PC-9 (cell line): ENCODE measurements at regions not wholly inside any gene's neighbourhood (a gene's known extent, or its start where the extent isn't known, plus 50 kb on each side); places are given as distances from the start of the nearest gene placed in this dataset.

Source experiments
- BruUV-seq: library from RNA; stranded (reverse); fragments of 400-500 nt; replicated peaks from 2 replicates; lab custom pipeline; 2021; lab: Mats Ljungman, UMichigan
- CTCF ChIA-PET: fragments of 300-600 bp; sonication (Branson Sonifier 250); formaldehyde crosslinking; loops from one replicate; lab custom pipeline; 2022; ENCODE audit warnings: antibody characterized with exemption; lab: Charles Lee
- POLR2A ChIA-PET: fragments of 300-600 bp; sonication (Branson Sonifier 250); formaldehyde crosslinking; loops from one replicate; lab custom pipeline; 2022; ENCODE audit warnings: antibody characterized with exemption; ENCODE audit not compliant: unreplicated experiment; lab: Charles Lee
- DNase-seq, 2 experiments: peaks; one replicate each; pipeline versions ENCODE4 v3.0.0 to v3.0.0-alpha.2; 2015 to 2022; ENCODE audit warnings: mixed read lengths in 1 of 2
- H2AFZ ChIP-seq: fragments of 200-600 bp; sonication (generic); 2 replicates; pipeline ENCODE4 v1.8.1; 2017; ENCODE audit warnings: antibody characterized with exemption
- H3F3A ChIP-seq: fragments of 200-600 bp; sonication (generic); 2 replicates; pipeline ENCODE4 v1.8.1; 2017; ENCODE audit warnings: antibody characterized with exemption, mild to moderate bottlenecking, low read depth; ENCODE audit not compliant: insufficient read depth
- H3K27ac ChIP-seq: fragments of 200-600 bp; sonication (generic); 2 replicates; pipeline ENCODE4 v1.6.1; 2016; ENCODE audit warnings: mixed run types
- H3K27me3 ChIP-seq: fragments of 200-600 bp; sonication (generic); 2 replicates; pipeline ENCODE4 v1.6.1; 2016; ENCODE audit warnings: low read depth, mixed run types; ENCODE audit not compliant: insufficient read depth
- H3K36me3 ChIP-seq: fragments of 200-600 bp; sonication (generic); 2 replicates; pipeline ENCODE4 v1.6.1; 2016; ENCODE audit warnings: low read depth, mixed run types
- H3K4me1 ChIP-seq: fragments of 200-600 bp; sonication (generic); replicated peaks from 2 replicates; pipeline ENCODE4 v1.6.1; 2016; ENCODE audit warnings: mixed run types; ENCODE audit not compliant: insufficient read depth
- H3K4me2 ChIP-seq: fragments of 200-600 bp; sonication (generic); 2 replicates; pipeline ENCODE4 v1.6.1; 2017; ENCODE audit warnings: mixed run types
- H3K4me3 ChIP-seq: fragments of 200-600 bp; sonication (generic); 2 replicates; pipeline ENCODE4 v1.6.1; 2016; ENCODE audit warnings: mixed run types
- H3K79me2 ChIP-seq: fragments of 200-600 bp; sonication (generic); 2 replicates; pipeline ENCODE4 v1.6.1; 2017; ENCODE audit warnings: low read depth, mixed run types
- H3K9me2 ChIP-seq: fragments of 200-600 bp; sonication (generic); 2 replicates; pipeline ENCODE4 v1.8.1; 2017; ENCODE audit warnings: mild to moderate bottlenecking; ENCODE audit not compliant: insufficient read depth
- H3K9me3 ChIP-seq: fragments of 200-600 bp; sonication (generic); 2 replicates; pipeline ENCODE4 v1.8.1; 2016; ENCODE audit warnings: low read depth; ENCODE audit not compliant: insufficient read depth
- H4K20me1 ChIP-seq: fragments of 200-600 bp; sonication (generic); 2 replicates; pipeline ENCODE4 v1.8.1; 2017; ENCODE audit not compliant: insufficient read depth
- CTCF ChIP-seq: fragments of 200-600 bp; sonication (generic); conservative IDR thresholded peaks from 2 replicates; pipeline ENCODE4 v1.6.1; 2017; ENCODE audit warnings: mixed run types, antibody characterized with exemption, mild to moderate bottlenecking, moderate library complexity
- EZH2 ChIP-seq: fragments of 200-600 bp; sonication (generic); IDR thresholded peaks from 2 replicates; pipeline ENCODE4 v1.8.0; 2017; ENCODE audit warnings: antibody characterized with exemption, low read depth
- intact Hi-C: fragments of 100-400 bp; cut with micrococcal nuclease; formaldehyde crosslinking; loops from one replicate; pipeline ENCODE4 v1.10.0; 2022; ENCODE audit not compliant: unreplicated experiment

GRCh38 chr16:6133009-6133557 is 1035.5 kb upstream of the EEF2KMT start:
- no peak overlapping the region for H2AFZ ChIP-seq
- no peak for DNase-seq
- no peaks in the 10 kb centered on the region for H3K9me3 ChIP-seq
- H3K4me3 ChIP-seq, result no peak overlapping the region
- H4K20me1 ChIP-seq, result no peaks in the 10 kb centered on the region
- H3K9me2 ChIP-seq, result no peaks in the 10 kb centered on the region
- H3K27ac ChIP-seq, result no peak overlapping the region
- no peaks in the 10 kb centered on the region for H3K36me3 ChIP-seq
- ChIA-PET POLR2A (no interaction called here), CTCF (no interaction called here)
- no TSS peak for BruUV-seq
- H3K79me2 ChIP-seq, result no peaks in the 10 kb centered on the region
- H3K27me3 ChIP-seq, result peaks cover 38% of the 10 kb centered on the region; the same call in 1 of the 2 replicates
- no peak overlapping the region for H3K4me2 ChIP-seq
- no peaks in the 10 kb centered on the region for H3F3A ChIP-seq
- intact Hi-C loops, result no loop called here
- TF ChIP-seq EZH2, result no peak
- no peaks in the 10 kb centered on the region for H3K4me1 ChIP-seq

GRCh38 chr16:6132121-6132520 is 1034.5 kb upstream of the EEF2KMT start:
- no peaks in the 10 kb centered on the region for H3K9me3 ChIP-seq
- H3K4me1 ChIP-seq, result no peaks in the 10 kb centered on the region
- no peak overlapping the region for H2AFZ ChIP-seq
- H3K36me3 ChIP-seq, result no peaks in the 10 kb centered on the region
- TF ChIP-seq EZH2, result no peak
- TF ChIP-seq CTCF, result no peak
- H3K9me2 ChIP-seq, result no peaks in the 10 kb centered on the region
- H3K4me2 ChIP-seq, result no peak overlapping the region
- no peaks in the 10 kb centered on the region for H3K79me2 ChIP-seq
- intact Hi-C loops, result no loop called here
- no peak overlapping the region for H3K4me3 ChIP-seq
- BruUV-seq, result no TSS peak
- ChIA-PET POLR2A (no interaction called here), CTCF (no interaction called here)
- no peaks in the 10 kb centered on the region for H3F3A ChIP-seq
- peaks cover 30% of the 10 kb centered on the region; the same call in 1 of the 2 replicates for H3K27me3 ChIP-seq
- no peak overlapping the region for H3K27ac ChIP-seq
- DNase-seq, result no peak
- H4K20me1 ChIP-seq, result no peaks in the 10 kb centered on the region

- no TSS peak for BruUV-seq
- Histone ChIP-seq H4K20me1 (no peaks in the 10 kb centered on the region), H3K36me3 (no peaks in the 10 kb centered on the region), H2AFZ (no peak overlapping the region), H3K9me3 (no peaks in the 10 kb centered on the region), H3K4me2 (no peak overlapping the region), H3K9me2 (no peaks in the 10 kb centered on the region), H3K27ac (no peak overlapping the region), H3K27me3 (peaks cover 29% of the 10 kb centered on the region; the same call in 1 of the 2 replicates), H3K79me2 (no peaks in the 10 kb centered on the region), H3K4me3 (no peak overlapping the region), H3F3A (no peaks in the 10 kb centered on the region), H3K4me1 (no peaks in the 10 kb centered on the region)
- CTCF ChIA-PET, result no interaction called here
- TF ChIP-seq EZH2 (no peak), CTCF (no peak)
- DNase-seq, result no peak
- intact Hi-C loops, result no loop called here
- POLR2A ChIA-PET, result no interaction called here
Observed at GRCh38 chr16:6131526-6132050, 1034.0 kb upstream of the EEF2KMT start.
